22Rv1 (cell line): ENCODE measurements at regions not wholly inside any gene's neighbourhood (a gene's known extent, or its start where the extent isn't known, plus 50 kb on each side); places are given as distances from the start of the nearest gene placed in this dataset.

Source experiments
- CTCF ChIP-seq: fragments of 450-650 bp; IDR thresholded peaks from 2 replicates; pipeline ENCODE4 v1.5.1; 2017; ENCODE audit warnings: mild to moderate bottlenecking
- ZFX ChIP-seq: fragments of 450-650 bp; IDR thresholded peaks from 2 replicates; pipeline ENCODE4 v1.6.1; 2017; ENCODE audit warnings: antibody characterized with exemption, borderline replicate concordance

- TF ChIP-seq CTCF = no peak
- no peak for TF ChIP-seq ZFX
These were observed 167.0 kb downstream of the COG6 start for GRCh38 chr13:39822437-39822836.
